ENCODE measurements at regions not wholly inside any gene's neighbourhood (a gene's known extent, or its start where the extent isn't known, plus 50 kb on each side); places are given as distances from the start of the nearest gene placed in this dataset.

GRCh38 chr9:90038763-90039162 lies 434.0 kb downstream of the GADD45G start:
- TF ChIP-seq YY1 (IDR thresholded peaks at IDR 0.05; ENCODE audit: insufficient read depth, insufficient read length) (no peak), SUZ12 (IDR thresholded peaks at IDR 0.05; ENCODE audit: extremely low read depth, insufficient read depth, insufficient read length) (no peak), ZNF274 (IDR thresholded peaks at IDR 0.05; ENCODE audit: low read depth, low read length) (no peak)
